Uterus (tissue), 2 donors: ENCODE measurements at regions not wholly inside any gene's neighbourhood (a gene's known extent, or its start where the extent isn't known, plus 50 kb on each side); places are given as distances from the start of the nearest gene placed in this dataset.

Experiments used
- POLR2A ChIP-seq, 2 donors: fragments of 450-650 bp; IDR thresholded peaks; one replicate each; pipeline ENCODE4 v1.6.1; 2016; ENCODE audit warnings: antibody characterized with exemption in 2 of 2, mild to moderate bottlenecking in 1 of 2, moderate library complexity in 1 of 2
- TF ChIP-seq, protein P1 (sequence below), 4 experiments: fragments of 200-600 bp in 2 of 4; fragments of 450-650 bp in 2 of 4; sonication (generic) in 2 of 4; IDR thresholded peaks; one replicate each; pipeline ENCODE4 v1.5.1; 2016 to 2019; ENCODE audit warnings: antibody characterized with exemption in 4 of 4, mild to moderate bottlenecking in 2 of 4, moderate library complexity in 1 of 4

DNA sequence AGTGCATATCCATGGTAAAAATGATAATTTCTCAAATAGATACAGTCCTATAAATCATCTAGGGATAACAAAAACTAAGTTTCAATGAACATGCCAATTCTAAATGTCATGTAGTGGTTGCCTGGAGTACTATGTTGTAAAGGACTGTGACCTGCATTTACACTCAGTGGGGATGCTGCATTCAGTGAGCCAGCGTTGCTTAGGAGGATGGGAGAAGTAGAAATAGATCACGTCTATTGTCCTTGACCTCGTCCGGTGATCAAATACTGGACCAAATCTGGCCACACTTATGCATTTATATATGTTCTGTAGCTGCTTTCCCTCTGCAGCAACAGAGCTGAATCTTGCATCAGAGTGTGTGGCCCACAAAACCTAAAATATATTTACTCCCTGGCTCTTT lies 139.0 kb upstream of the ETAA1 start:
- TF ChIP-seq POLR2A (IDR thresholded peaks at IDR 0.05), result no peak
- TF ChIP-seq, protein P1, sequence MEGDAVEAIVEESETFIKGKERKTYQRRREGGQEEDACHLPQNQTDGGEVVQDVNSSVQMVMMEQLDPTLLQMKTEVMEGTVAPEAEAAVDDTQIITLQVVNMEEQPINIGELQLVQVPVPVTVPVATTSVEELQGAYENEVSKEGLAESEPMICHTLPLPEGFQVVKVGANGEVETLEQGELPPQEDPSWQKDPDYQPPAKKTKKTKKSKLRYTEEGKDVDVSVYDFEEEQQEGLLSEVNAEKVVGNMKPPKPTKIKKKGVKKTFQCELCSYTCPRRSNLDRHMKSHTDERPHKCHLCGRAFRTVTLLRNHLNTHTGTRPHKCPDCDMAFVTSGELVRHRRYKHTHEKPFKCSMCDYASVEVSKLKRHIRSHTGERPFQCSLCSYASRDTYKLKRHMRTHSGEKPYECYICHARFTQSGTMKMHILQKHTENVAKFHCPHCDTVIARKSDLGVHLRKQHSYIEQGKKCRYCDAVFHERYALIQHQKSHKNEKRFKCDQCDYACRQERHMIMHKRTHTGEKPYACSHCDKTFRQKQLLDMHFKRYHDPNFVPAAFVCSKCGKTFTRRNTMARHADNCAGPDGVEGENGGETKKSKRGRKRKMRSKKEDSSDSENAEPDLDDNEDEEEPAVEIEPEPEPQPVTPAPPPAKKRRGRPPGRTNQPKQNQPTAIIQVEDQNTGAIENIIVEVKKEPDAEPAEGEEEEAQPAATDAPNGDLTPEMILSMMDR (IDR thresholded peaks at IDR 0.05), result no peak
